GM21381 (cell line): ENCODE measurements at regions not wholly inside any gene's neighbourhood (a gene's known extent, or its start where the extent isn't known, plus 50 kb on each side); places are given as distances from the start of the nearest gene placed in this dataset.

Experiments
- ATAC-seq: cut with Tn5 transposase; IDR thresholded peaks from one replicate; pipeline ENCODE4 v1.9.1; 2021; ENCODE audit warnings: mild to moderate bottlenecking, moderate library complexity; ENCODE audit not compliant: unreplicated experiment

- no peak for ATAC-seq
These were observed 510.9 kb downstream of the UTRN start for GRCh38 chr6:144796070-144796469.

- no peak for ATAC-seq
These were observed 512.9 kb downstream of the UTRN start for GRCh38 chr6:144797881-144798589.

GRCh38 chr6:144804246-144804790, 519.2 kb downstream of the UTRN start:
- no peak for ATAC-seq

GRCh38 chr6:144805049-144805448, 519.9 kb downstream of the UTRN start:
- ATAC-seq: no peak

GRCh38 chr6:144806222-144806621, 521.1 kb downstream of the UTRN start:
- ATAC-seq: no peak

GRCh38 chr6:144809120-144809519, 524.0 kb downstream of the UTRN start:
- ATAC-seq: no peak

- ATAC-seq: no peak
These were observed 524.8 kb downstream of the UTRN start for GRCh38 chr6:144809969-144810368.

- ATAC-seq: no peak
These were observed 526.0 kb downstream of the UTRN start for GRCh38 chr6:144811140-144811539.

- ATAC-seq: no peak
These were observed 531.8 kb downstream of the UTRN start for GRCh38 chr6:144816936-144817335.

- peak; percentile 71 for ATAC-seq
These were observed 535.1 kb downstream of the UTRN start for GRCh38 chr6:144820270-144820669.

GRCh38 chr6:144823131-144823530, 538.0 kb downstream of the UTRN start:
- ATAC-seq: no peak

- no peak for ATAC-seq
These were observed 538.9 kb downstream of the UTRN start for GRCh38 chr6:144824018-144824417.

GRCh38 chr6:144834426-144835038, 549.4 kb downstream of the UTRN start:
- no peak for ATAC-seq

- no peak for ATAC-seq
These were observed 550.3 kb downstream of the UTRN start for GRCh38 chr6:144835322-144835973.

GRCh38 chr6:144840619-144841018, 555.5 kb downstream of the UTRN start:
- ATAC-seq: no peak

GRCh38 chr6:144843701-144844100, 558.6 kb downstream of the UTRN start:
- no peak for ATAC-seq

- no peak for ATAC-seq
These were observed 559.5 kb downstream of the UTRN start for GRCh38 chr6:144844596-144844995.

GRCh38 chr6:144845186-144845585, 560.1 kb downstream of the UTRN start:
- no peak for ATAC-seq

- no peak for ATAC-seq
These were observed 562.8 kb downstream of the UTRN start for GRCh38 chr6:144847916-144848315.

- no peak for ATAC-seq
These were observed 564.8 kb downstream of the UTRN start for GRCh38 chr6:144849920-144850319.

GRCh38 chr6:144853603-144854002, 568.5 kb downstream of the UTRN start:
- ATAC-seq: no peak

- no peak for ATAC-seq
These were observed 569.5 kb downstream of the UTRN start for GRCh38 chr6:144854654-144855053.
